ENCODE measurements at regions not wholly inside any gene's neighbourhood (a gene's known extent, or its start where the extent isn't known, plus 50 kb on each side); places are given as distances from the start of the nearest gene placed in this dataset.

DNA sequence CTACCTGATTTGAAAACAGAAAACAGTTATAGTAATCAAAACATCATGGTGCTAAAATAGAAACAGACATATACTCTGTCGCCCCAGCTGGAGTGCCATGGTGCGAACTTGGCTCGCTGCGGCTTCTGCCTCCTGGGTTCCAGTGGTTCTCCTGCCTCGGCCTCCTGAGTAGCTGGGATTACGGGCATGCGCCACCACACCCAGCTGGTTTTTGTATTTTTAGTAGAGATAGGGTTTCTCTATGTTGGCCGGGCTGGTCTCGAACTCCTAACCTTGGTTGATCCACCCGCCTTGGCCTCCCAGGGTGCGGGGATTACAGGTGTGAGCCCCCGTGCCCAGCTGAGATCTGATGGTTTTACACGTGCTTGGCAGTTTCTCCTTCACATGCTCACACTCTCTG is 495.9 kb downstream of the ANXA1 start:
- Mint-ChIP-seq H3K36me3 (no peaks in the 10 kb centered on the region), H3K9me3 (peaks cover 5% of the 10 kb centered on the region), H3K4me1 (no peaks in the 10 kb centered on the region), H3K27ac (no peak overlapping the region), H3K27me3 (ENCODE audit: low read depth) (no peaks in the 10 kb centered on the region), H3K4me3 (no peak overlapping the region)
- DNase-seq (ENCODE audit: low spot score in 2 of 2, unreplicated experiment in 2 of 2), result no peak
- TF ChIP-seq, protein P1, sequence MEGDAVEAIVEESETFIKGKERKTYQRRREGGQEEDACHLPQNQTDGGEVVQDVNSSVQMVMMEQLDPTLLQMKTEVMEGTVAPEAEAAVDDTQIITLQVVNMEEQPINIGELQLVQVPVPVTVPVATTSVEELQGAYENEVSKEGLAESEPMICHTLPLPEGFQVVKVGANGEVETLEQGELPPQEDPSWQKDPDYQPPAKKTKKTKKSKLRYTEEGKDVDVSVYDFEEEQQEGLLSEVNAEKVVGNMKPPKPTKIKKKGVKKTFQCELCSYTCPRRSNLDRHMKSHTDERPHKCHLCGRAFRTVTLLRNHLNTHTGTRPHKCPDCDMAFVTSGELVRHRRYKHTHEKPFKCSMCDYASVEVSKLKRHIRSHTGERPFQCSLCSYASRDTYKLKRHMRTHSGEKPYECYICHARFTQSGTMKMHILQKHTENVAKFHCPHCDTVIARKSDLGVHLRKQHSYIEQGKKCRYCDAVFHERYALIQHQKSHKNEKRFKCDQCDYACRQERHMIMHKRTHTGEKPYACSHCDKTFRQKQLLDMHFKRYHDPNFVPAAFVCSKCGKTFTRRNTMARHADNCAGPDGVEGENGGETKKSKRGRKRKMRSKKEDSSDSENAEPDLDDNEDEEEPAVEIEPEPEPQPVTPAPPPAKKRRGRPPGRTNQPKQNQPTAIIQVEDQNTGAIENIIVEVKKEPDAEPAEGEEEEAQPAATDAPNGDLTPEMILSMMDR (IDR thresholded peaks at IDR 0.05; ENCODE audit: unreplicated experiment), result no peak

DNA sequence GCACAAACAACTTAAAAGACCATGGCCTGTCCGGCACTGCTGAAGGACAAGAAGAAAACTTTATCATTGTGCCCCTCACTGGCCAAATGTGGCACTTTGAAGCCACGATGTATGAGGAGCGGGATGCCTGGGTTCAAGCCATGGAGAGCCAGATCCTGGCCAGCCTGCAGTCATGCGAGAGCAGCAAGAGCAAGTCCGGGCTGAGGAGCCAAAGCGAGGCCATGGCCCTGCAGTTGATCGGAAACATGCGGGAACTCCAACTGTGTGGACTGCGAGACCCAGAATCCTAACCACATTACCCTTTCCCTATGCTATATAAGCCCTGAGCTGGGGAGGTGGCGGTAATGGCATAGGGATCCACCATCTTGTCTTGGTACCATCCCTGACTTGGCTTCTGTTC is 497.9 kb downstream of the ANXA1 start:
- no peak overlapping the region for H3K4me3 Mint-ChIP-seq

DNA sequence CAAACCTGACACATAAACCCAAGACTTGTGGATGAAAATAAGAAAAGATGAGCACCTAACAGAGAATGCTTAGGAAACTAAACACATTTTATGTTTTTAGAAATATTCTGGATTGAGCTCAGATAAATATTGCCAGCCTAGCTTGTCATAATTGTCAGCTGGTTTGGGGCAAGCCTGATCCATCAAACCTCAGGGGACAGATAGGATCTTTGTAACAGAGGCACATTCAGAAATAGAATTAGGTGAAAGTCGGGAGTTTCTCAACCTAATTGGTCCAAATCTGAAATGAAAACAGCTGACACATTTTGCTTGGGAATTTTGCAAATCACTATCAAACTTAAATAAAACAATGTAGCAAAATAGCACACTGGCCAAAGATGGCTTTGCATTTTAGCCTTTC is 503.7 kb downstream of the ANXA1 start:
- Mint-ChIP-seq H3K36me3 (no peaks in the 10 kb centered on the region), H3K4me1 (no peaks in the 10 kb centered on the region), H3K27me3 (ENCODE audit: low read depth) (no peaks in the 10 kb centered on the region), H3K4me3 (no peak overlapping the region), H3K9me3 (peaks cover 4% of the 10 kb centered on the region), H3K27ac (no peak overlapping the region)
- DNase-seq (ENCODE audit: low spot score in 2 of 2, unreplicated experiment in 2 of 2), result no peak
- TF ChIP-seq, protein P1 (IDR thresholded peaks at IDR 0.05; ENCODE audit: unreplicated experiment), result no peak

More for the DNA sequence above, 497.9 kb downstream of the ANXA1 start:
- peaks cover 9% of the 10 kb centered on the region for H3K9me3 Mint-ChIP-seq
- no peak overlapping the region for H3K27ac Mint-ChIP-seq
- TF ChIP-seq, protein P1 (IDR thresholded peaks at IDR 0.05; ENCODE audit: unreplicated experiment), result no peak
- H3K36me3 Mint-ChIP-seq, result no peaks in the 10 kb centered on the region
- no peaks in the 10 kb centered on the region for H3K4me1 Mint-ChIP-seq
- no peaks in the 10 kb centered on the region for H3K27me3 Mint-ChIP-seq (ENCODE audit: low read depth)
- no peak for DNase-seq (ENCODE audit: low spot score in 2 of 2, unreplicated experiment in 2 of 2)

DNA sequence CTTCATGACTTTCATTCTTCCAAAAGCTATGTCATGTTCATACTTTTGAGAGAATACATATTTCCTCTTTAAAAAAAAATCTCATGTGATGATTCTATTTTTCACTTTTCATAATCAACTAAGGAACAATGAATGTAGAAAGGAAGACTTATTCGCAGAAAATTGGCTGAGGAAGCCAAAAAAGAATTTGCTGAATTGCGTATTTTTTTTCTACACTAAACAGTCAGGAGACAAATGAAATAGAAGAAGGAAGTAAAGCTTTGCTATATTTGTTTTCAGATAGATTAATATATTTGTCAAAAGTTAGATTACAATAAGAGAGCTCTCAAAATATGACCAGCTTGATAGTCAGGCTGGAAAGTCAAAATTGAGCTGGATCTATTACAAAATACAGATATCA is 504.2 kb downstream of the ANXA1 start:
- Mint-ChIP-seq H3K4me3 (no peak overlapping the region), H3K27ac (no peak overlapping the region), H3K9me3 (peaks cover 4% of the 10 kb centered on the region), H3K36me3 (no peaks in the 10 kb centered on the region), H3K27me3 (ENCODE audit: low read depth) (no peaks in the 10 kb centered on the region), H3K4me1 (no peaks in the 10 kb centered on the region)
- TF ChIP-seq, protein P1 (IDR thresholded peaks at IDR 0.05; ENCODE audit: unreplicated experiment), result no peak
- no peak for DNase-seq (ENCODE audit: low spot score in 2 of 2, unreplicated experiment in 2 of 2)

DNA sequence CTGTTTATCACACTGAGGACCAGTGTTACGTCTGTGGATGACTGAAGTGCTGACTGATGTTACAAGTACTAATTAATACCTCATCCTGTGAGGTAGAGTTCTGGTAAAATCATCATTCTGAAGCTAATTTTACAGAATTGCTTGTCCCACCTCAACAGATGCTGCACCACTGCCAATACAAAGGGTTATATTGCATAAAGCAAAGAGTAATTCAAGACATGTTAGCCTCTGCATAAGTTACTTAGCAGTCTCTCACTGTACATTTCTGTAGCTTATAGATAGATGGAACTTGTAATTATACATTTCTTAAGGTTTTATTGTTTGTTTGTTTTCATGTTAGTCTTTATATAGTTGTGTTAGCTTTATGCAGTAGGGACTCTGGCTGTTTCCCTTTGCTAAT is 513.6 kb downstream of the ANXA1 start:
- TF ChIP-seq, protein P1 (IDR thresholded peaks at IDR 0.05; ENCODE audit: unreplicated experiment), result no peak
- Mint-ChIP-seq H3K4me1 (no peaks in the 10 kb centered on the region), H3K36me3 (no peaks in the 10 kb centered on the region), H3K27me3 (ENCODE audit: low read depth) (no peaks in the 10 kb centered on the region), H3K9me3 (no peaks in the 10 kb centered on the region), H3K27ac (no peak overlapping the region), H3K4me3 (no peak overlapping the region)
- DNase-seq (ENCODE audit: low spot score in 2 of 2, unreplicated experiment in 2 of 2), result no peak

DNA sequence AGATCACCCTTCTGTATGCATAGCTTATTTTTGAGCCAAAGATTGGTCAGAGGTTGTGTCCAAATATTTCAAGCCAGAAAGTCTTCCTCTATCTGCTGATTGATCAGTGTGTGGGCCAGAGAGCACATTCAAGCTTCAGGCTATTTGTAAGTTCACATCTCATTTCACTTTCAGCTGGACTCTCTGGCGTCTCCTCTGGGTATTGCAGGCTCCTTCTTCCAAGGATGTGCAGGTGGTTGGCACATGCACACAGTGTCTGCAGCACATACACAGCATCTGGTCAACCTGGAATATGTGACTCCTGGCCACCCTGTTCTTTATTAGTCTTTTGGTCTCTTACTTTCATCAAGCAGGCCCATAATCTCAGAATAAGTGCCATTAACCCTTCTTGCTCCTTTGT is 516.1 kb downstream of the ANXA1 start:
- H3K4me3 Mint-ChIP-seq, result no peak overlapping the region
- no peaks in the 10 kb centered on the region for H3K9me3 Mint-ChIP-seq
- DNase-seq (ENCODE audit: low spot score in 2 of 2, unreplicated experiment in 2 of 2), result no peak
- no peak overlapping the region for H3K27ac Mint-ChIP-seq
- TF ChIP-seq, protein P1 (IDR thresholded peaks at IDR 0.05; ENCODE audit: unreplicated experiment), result no peak
- H3K36me3 Mint-ChIP-seq, result no peaks in the 10 kb centered on the region
- H3K27me3 Mint-ChIP-seq (ENCODE audit: low read depth), result no peaks in the 10 kb centered on the region
- H3K4me1 Mint-ChIP-seq, result no peaks in the 10 kb centered on the region
